Mammary epithelial cell (primary cell): ENCODE measurements at regions not wholly inside any gene's neighbourhood (a gene's known extent, or its start where the extent isn't known, plus 50 kb on each side); places are given as distances from the start of the nearest gene placed in this dataset.

Experiments
- EZH2 ChIP-seq: IDR thresholded peaks from 2 replicates; pipeline ENCODE4 v1.6.1; 2012; ENCODE audit warnings: low read length, inconsistent platforms, borderline replicate concordance
- TF ChIP-seq, protein P1 (sequence below), 2 donors: IDR thresholded peaks in 1 of 2; conservative IDR thresholded peaks in 1 of 2; 2 replicates each; pipeline ENCODE4 v1.5.1; 2011 to 2012; ENCODE audit warnings: inconsistent platforms in 2 of 2, low read length in 2 of 2, mild to moderate bottlenecking in 2 of 2, control low read depth in 1 of 2, low read depth in 1 of 2; ENCODE audit not compliant: insufficient read depth in 1 of 2; ENCODE audit errors: extremely low read depth in 1 of 2

DNA sequence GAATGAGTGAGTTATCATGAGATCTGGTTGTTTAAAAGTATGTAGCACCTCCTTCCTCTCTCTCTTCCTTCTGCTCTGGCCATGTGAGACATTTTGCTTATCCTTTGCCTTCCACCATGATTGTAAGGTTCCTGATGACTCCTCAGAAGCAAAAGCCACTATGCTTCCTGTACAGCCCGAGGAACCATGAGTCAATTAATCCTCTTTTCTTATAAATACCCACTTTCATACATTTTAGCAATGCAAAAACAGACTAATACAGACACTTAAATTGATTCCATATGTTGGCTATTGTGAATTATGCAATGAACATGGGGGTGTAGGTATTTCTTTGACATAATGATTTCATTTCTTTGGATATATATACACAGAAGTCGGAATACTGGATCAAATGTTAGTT, 792.8 kb upstream of the EYS start:
- TF ChIP-seq EZH2: no peak
- TF ChIP-seq, protein P1, sequence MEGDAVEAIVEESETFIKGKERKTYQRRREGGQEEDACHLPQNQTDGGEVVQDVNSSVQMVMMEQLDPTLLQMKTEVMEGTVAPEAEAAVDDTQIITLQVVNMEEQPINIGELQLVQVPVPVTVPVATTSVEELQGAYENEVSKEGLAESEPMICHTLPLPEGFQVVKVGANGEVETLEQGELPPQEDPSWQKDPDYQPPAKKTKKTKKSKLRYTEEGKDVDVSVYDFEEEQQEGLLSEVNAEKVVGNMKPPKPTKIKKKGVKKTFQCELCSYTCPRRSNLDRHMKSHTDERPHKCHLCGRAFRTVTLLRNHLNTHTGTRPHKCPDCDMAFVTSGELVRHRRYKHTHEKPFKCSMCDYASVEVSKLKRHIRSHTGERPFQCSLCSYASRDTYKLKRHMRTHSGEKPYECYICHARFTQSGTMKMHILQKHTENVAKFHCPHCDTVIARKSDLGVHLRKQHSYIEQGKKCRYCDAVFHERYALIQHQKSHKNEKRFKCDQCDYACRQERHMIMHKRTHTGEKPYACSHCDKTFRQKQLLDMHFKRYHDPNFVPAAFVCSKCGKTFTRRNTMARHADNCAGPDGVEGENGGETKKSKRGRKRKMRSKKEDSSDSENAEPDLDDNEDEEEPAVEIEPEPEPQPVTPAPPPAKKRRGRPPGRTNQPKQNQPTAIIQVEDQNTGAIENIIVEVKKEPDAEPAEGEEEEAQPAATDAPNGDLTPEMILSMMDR (conservative IDR thresholded peaks at IDR 0.05 in 1 of 2, IDR thresholded peaks at IDR 0.05 in 1 of 2; ENCODE audit: extremely low read depth in 1 of 2, insufficient read depth in 1 of 2, low read depth in 1 of 2, low read length in 2 of 2): no peak
